NCI-H460 (cell line): ENCODE measurements at regions not wholly inside any gene's neighbourhood (a gene's known extent, or its start where the extent isn't known, plus 50 kb on each side); places are given as distances from the start of the nearest gene placed in this dataset.

Experiments
- DNase-seq: peaks from one replicate; pipeline ENCODE4 v3.0.0-alpha.2; 2016; ENCODE audit warnings: low read depth; ENCODE audit errors: extremely low read depth
- small RNA-seq, 2 experiments: library from RNA; depleted of rRNA; stranded (forward); fragments of <200 nt; gene quantifications; one replicate each; pipeline ENCODE3, GENCODE V24; 2014

DNA sequence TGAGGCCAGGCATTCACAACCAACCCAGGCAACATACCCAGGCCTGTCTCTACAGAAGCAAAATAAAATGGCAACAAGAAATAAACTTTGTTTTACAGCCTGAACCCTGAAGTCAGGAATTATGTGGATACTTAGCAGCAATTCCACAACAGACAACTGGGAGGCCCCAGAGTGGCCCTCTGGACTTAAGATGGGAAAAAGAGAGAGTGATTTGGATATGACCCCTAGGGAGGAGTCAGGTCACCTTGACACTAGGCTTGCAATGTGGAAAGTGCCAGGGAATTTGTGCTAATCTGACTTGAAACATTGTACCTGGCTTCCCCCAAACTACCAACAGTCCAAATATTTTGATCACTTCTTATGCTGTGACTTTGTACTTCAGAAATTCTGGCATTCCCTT, 193.1 kb downstream of the PARM1 start:
- DNase-seq = no peak

DNA sequence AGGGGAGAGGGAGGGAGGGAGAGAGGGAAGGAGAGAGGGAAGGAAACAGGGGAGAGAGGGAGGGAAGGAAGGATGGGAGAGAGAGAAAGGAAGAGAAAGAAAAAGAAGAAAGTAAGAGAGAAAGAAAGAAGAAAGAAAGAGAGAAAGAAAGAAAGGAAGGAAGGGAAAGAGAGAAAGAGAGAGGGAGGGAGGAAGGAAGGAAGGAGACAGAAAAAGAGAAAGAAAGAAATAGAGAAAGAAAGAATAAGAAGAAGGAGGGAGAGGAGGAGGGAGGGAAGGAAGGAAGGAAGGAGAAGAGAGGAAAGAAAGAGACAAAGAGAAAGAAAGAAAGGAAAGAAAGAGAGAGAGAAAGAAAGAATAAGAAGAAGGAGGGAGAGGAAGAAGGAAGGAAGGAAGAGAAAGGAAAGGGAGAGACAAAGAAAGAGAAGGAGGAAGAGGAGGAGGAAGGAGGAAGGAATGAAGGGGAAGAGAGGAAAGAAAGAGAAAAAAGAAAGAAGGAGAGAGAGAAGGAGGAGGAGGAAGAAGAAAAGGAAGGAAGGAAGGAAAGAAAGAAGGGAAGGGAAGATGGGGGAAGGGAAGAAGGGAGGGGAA, 189.6 kb downstream of the PARM1 start:
- no peak for DNase-seq

- DNase-seq = no peak
Observed at GRCh38 chr4:75118739-75119138, 185.8 kb downstream of the PARM1 start.

DNA sequence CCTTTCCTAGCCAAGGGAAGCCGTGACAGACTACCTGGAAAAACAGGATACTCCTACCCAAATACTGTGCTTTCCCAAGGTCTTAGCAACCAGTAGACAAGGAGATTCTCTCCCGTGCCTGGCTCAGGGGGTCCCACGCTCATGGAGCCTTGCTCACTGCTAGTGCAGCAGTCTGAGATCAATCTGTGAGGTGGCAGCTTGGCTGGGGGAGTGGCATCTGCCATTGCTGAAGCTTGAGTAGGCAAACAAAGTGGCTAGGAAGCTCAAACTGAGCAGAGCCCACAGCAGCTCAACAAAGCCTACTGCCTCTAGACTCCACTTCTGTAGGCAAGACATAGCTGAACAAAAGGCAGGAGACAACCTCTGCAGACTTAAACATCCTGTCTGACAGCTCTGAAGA, 177.1 kb downstream of the PARM1 start:
- DNase-seq = no peak

GRCh38 chr4:75107755-75108612, 175.1 kb downstream of the PARM1 start:
- no peak for DNase-seq

GRCh38 chr4:75102787-75103085, 169.8 kb downstream of the PARM1 start:
- DNase-seq = no peak

GRCh38 chr4:75101906-75102786, 169.2 kb downstream of the PARM1 start:
- DNase-seq = no peak

Small RNA genes lying in the stretch of these regions (small RNA-seq; reads per million reads assigned to genes)
- gene AC093870.1 = 0 reads per million in 2 experiments
